ENCODE measurements at regions not wholly inside any gene's neighbourhood (a gene's known extent, or its start where the extent isn't known, plus 50 kb on each side); places are given as distances from the start of the nearest gene placed in this dataset.

- TF ChIP-seq CTCF (conservative IDR thresholded peaks at IDR 0.05; ENCODE audit: low read depth, low read length) (no peak), EZH2 (IDR thresholded peaks at IDR 0.05; ENCODE audit: borderline replicate concordance, low read depth, low read length, poor library complexity, severe bottlenecking) (no peak)
Measured at GRCh38 chr13:56134524-56134923, 1006.2 kb upstream of the PRR20A start.
